Osteoblast (primary cell): ENCODE measurements at regions not wholly inside any gene's neighbourhood (a gene's known extent, or its start where the extent isn't known, plus 50 kb on each side); places are given as distances from the start of the nearest gene placed in this dataset. TPM values are rescaled to one million over a fixed set of nuclear protein-coding genes. Genes with fewer than 3 reads are reported as not detected.

Experiments used
- DNase-seq: peaks from one replicate; pipeline ENCODE4 v3.0.0; 2011; ENCODE audit warnings: low spot score, mixed read lengths; ENCODE audit not compliant: insufficient read length; ENCODE audit errors: missing footprints
- H2AFZ ChIP-seq: 2 replicates; pipeline ENCODE4 v1.6.0; 2011; ENCODE audit warnings: mild to moderate bottlenecking, low read length
- H3K27ac ChIP-seq: 2 replicates; pipeline ENCODE4 v1.5.1; 2011; ENCODE audit warnings: mild to moderate bottlenecking, low read depth, low read length, moderate library complexity
- H3K27me3 ChIP-seq: 2 replicates; pipeline ENCODE4 v1.6.0; 2012; ENCODE audit warnings: mild to moderate bottlenecking, control low read depth, inconsistent platforms, low read length, moderate library complexity; ENCODE audit not compliant: insufficient read depth
- H3K36me3 ChIP-seq: 2 replicates; pipeline ENCODE4 v1.5.1; 2011; ENCODE audit warnings: mild to moderate bottlenecking, low read length, control low read depth, moderate library complexity; ENCODE audit not compliant: insufficient read depth
- H3K4me1 ChIP-seq: 2 replicates; pipeline ENCODE4 v1.5.1; 2011; ENCODE audit warnings: mild to moderate bottlenecking, low read length, control low read depth, moderate library complexity; ENCODE audit not compliant: insufficient read depth
- H3K4me2 ChIP-seq: 2 replicates; pipeline ENCODE4 v1.6.0; 2011; ENCODE audit warnings: mild to moderate bottlenecking, low read length; ENCODE audit not compliant: insufficient read depth
- H3K4me3 ChIP-seq: fragments of 200-600 bp; sonication (generic); 3 replicates; pipeline ENCODE4 v1.5.1; 2012; ENCODE audit warnings: mild to moderate bottlenecking, low read length, inconsistent platforms; ENCODE audit not compliant: insufficient read depth
- H3K79me2 ChIP-seq: 2 replicates; pipeline ENCODE4 v1.6.0; 2012; ENCODE audit warnings: mild to moderate bottlenecking, low read length, control low read depth, inconsistent platforms; ENCODE audit not compliant: insufficient read depth
- H3K9me3 ChIP-seq: 2 replicates; pipeline ENCODE4 v1.5.1; 2011; ENCODE audit warnings: low read depth, low read length, control low read depth
- H4K20me1 ChIP-seq: 2 replicates; pipeline ENCODE4 v1.6.0; 2012; ENCODE audit warnings: mild to moderate bottlenecking, low read length, control low read depth; ENCODE audit not compliant: insufficient read depth
- small RNA-seq: library from RNA; depleted of rRNA; stranded (forward); fragments of <200 nt; gene quantifications from one replicate; pipeline ENCODE3, GENCODE V24; 2012
- TF ChIP-seq, protein P1 (sequence below): IDR thresholded peaks from 2 replicates; pipeline ENCODE4 v1.5.1; 2011; ENCODE audit warnings: mild to moderate bottlenecking, low read depth, low read length, moderate library complexity; ENCODE audit errors: extremely low read depth

DNA sequence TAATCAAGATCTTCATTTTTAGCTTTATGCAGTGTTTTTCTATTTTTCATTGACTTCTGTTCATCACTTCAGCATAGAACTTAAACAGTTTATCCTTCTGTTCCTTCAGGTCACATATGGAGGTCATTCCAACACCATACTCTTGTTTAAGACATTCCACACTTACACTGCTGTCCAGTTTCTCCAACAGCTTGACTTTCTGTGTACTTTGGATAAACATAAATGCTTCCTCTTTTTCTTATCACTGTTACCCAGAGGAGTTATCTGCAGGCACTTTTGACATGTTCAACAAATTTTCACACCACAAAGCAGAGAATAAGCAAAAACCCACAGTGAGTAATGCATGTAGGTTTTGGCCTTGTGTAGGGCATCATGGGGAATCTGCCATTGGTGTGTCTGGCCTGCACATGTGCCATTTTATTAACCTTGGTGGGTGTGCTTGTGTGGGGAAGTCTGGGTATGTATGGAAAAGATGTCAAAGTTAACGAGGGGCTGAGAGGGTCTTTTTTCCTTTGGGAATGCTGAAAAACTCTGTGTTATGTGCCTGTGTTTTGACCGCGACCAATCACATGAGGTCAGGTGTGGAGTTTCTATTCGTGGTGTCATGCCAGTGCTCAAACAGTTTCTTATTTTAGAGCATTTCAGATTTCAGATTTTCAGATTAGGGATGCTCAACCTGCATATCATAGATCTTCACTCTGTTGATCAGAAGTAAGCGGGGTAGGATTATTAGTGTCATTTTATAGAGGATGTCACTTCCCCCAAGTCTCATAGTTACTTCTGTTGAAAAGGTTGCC lies 53.9 kb upstream of the ACVR1 start:
- Histone ChIP-seq H3K27ac (no peak overlapping the region), H3K9me3 (no peaks in the 10 kb centered on the region), H3K4me1 (no peaks in the 10 kb centered on the region), H3K4me3 (no peak overlapping the region), H4K20me1 (no peaks in the 10 kb centered on the region), H2AFZ (no peak overlapping the region), H3K79me2 (no peaks in the 10 kb centered on the region), H3K4me2 (no peak overlapping the region), H3K36me3 (no peaks in the 10 kb centered on the region), H3K27me3 (peaks cover 23% of the 10 kb centered on the region)
- no peak for DNase-seq
- TF ChIP-seq, protein P1, sequence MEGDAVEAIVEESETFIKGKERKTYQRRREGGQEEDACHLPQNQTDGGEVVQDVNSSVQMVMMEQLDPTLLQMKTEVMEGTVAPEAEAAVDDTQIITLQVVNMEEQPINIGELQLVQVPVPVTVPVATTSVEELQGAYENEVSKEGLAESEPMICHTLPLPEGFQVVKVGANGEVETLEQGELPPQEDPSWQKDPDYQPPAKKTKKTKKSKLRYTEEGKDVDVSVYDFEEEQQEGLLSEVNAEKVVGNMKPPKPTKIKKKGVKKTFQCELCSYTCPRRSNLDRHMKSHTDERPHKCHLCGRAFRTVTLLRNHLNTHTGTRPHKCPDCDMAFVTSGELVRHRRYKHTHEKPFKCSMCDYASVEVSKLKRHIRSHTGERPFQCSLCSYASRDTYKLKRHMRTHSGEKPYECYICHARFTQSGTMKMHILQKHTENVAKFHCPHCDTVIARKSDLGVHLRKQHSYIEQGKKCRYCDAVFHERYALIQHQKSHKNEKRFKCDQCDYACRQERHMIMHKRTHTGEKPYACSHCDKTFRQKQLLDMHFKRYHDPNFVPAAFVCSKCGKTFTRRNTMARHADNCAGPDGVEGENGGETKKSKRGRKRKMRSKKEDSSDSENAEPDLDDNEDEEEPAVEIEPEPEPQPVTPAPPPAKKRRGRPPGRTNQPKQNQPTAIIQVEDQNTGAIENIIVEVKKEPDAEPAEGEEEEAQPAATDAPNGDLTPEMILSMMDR = no peak

- Histone ChIP-seq H3K27me3 (peaks cover 21% of the 10 kb centered on the region), H3K4me1 (no peaks in the 10 kb centered on the region), H3K9me3 (no peaks in the 10 kb centered on the region), H3K36me3 (no peaks in the 10 kb centered on the region), H2AFZ (no peak overlapping the region), H3K4me2 (no peak overlapping the region), H3K79me2 (no peaks in the 10 kb centered on the region), H3K4me3 (no peak overlapping the region), H4K20me1 (no peaks in the 10 kb centered on the region), H3K27ac (no peak overlapping the region)
- TF ChIP-seq, protein P1 = no peak
- no peak for DNase-seq
Observed at GRCh38 chr2:157928372-157928771, 52.2 kb upstream of the ACVR1 start.

- Histone ChIP-seq H4K20me1 (no peaks in the 10 kb centered on the region), H3K27ac (no peak overlapping the region), H2AFZ (no peak overlapping the region), H3K4me1 (no peaks in the 10 kb centered on the region), H3K27me3 (peaks cover 10% of the 10 kb centered on the region), H3K79me2 (no peaks in the 10 kb centered on the region), H3K9me3 (no peaks in the 10 kb centered on the region), H3K4me2 (no peak overlapping the region), H3K4me3 (no peak overlapping the region), H3K36me3 (no peaks in the 10 kb centered on the region)
- TF ChIP-seq, protein P1 = no peak
- no peak for DNase-seq
Observed at GRCh38 chr2:157927155-157927554, 51.0 kb upstream of the ACVR1 start.

Small RNA genes lying in the stretch of these regions (small RNA-seq; reads per million reads assigned to genes)
- not detected for gene RNU6-932P
